GM12875 (cell line): ENCODE measurements at regions not wholly inside any gene's neighbourhood (a gene's known extent, or its start where the extent isn't known, plus 50 kb on each side); places are given as distances from the start of the nearest gene placed in this dataset.

Experiments
- H3K4me3 ChIP-seq: one replicate; pipeline ENCODE4 v1.5.1; 2011; ENCODE audit warnings: low read depth, low read length, control low read depth
- TF ChIP-seq, protein P1 (sequence below): IDR thresholded peaks from 2 replicates; pipeline ENCODE4 v1.5.1; 2011; ENCODE audit warnings: low read depth, mild to moderate bottlenecking, control low read depth, inconsistent platforms, low read length, moderate library complexity, borderline replicate concordance; ENCODE audit not compliant: insufficient read depth

DNA sequence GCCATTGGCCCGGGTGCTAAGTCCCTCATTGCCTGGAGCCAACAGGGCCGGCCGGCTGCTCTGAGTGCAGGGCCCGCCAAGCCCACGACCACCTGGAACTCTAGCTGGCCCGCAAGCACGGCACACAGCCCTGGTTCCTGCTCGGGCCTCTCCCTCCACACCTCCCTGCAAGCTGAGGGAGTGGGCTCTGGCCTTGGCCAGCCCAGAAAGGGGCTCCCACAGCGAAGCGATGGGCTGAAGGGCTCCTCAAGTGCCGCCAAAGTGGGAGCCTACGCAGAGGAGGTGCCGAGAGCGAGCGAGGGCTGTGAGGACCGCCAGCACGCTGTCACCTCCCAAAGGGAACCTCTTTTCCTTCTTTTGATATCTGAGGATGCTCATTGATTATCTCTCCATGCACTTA is 283.4 kb downstream of the PRDM2 start:
- no peak overlapping the region for H3K4me3 ChIP-seq
- TF ChIP-seq, protein P1, sequence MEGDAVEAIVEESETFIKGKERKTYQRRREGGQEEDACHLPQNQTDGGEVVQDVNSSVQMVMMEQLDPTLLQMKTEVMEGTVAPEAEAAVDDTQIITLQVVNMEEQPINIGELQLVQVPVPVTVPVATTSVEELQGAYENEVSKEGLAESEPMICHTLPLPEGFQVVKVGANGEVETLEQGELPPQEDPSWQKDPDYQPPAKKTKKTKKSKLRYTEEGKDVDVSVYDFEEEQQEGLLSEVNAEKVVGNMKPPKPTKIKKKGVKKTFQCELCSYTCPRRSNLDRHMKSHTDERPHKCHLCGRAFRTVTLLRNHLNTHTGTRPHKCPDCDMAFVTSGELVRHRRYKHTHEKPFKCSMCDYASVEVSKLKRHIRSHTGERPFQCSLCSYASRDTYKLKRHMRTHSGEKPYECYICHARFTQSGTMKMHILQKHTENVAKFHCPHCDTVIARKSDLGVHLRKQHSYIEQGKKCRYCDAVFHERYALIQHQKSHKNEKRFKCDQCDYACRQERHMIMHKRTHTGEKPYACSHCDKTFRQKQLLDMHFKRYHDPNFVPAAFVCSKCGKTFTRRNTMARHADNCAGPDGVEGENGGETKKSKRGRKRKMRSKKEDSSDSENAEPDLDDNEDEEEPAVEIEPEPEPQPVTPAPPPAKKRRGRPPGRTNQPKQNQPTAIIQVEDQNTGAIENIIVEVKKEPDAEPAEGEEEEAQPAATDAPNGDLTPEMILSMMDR, result no peak

DNA sequence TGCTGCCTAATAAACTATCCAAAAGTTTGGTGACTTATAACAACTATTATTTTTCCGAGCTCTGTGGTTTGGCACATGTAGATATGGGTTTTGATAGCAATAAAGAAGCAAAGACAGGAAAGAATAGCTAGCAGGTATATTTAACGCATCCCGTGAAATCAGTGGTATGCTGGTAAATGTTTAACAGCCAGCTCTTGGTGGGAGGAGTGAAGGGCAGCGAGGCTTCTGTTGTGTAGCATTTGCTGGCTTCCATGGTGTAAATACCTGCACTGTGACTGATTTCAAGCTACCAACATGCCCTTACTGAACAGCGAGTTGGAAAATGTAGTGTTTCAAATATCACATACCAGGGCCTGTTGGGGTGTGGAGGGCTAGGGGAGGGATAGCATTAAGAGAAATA is 291.0 kb downstream of the PRDM2 start:
- TF ChIP-seq, protein P1, result no peak
- no peak overlapping the region for H3K4me3 ChIP-seq

DNA sequence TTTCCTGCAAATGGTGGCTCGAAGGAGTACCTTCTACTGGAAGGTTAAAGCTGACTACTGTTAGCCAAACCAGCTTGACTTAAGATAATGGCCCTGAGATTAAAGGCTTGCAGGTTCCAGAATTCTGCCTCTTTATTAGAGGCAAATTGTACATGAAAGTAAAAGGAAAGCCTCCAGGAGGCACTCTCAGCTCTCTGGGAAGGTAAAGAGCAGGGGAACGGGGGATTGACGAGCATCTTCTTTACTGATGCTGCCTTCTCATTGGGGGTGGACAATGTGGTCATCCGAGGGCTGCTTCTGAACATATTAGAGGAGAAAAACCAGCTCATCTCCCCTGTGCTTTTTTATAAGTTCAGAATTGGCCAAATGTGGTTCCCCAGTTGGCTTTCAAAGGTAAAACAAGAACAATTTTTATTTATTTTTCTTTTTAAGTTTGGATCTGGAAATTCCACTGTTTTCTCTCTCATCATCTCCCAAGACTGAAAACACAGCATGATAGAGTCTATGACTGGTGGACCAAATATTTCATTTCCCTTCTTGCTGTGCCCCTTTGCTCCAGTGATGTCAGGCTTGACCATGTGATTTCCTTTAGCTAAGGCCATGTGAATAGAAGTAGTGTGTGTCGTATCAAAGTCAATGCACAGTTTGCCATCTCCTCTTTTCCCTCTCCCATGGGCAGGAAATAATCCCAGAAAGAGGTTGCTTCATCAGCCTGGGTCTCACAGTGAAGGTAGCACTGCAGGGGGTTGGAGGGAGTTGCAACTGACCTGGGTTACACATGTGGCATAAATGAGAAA is 292.7 kb downstream of the PRDM2 start:
- H3K4me3 ChIP-seq, result no peak overlapping the region
- TF ChIP-seq, protein P1, result no peak

DNA sequence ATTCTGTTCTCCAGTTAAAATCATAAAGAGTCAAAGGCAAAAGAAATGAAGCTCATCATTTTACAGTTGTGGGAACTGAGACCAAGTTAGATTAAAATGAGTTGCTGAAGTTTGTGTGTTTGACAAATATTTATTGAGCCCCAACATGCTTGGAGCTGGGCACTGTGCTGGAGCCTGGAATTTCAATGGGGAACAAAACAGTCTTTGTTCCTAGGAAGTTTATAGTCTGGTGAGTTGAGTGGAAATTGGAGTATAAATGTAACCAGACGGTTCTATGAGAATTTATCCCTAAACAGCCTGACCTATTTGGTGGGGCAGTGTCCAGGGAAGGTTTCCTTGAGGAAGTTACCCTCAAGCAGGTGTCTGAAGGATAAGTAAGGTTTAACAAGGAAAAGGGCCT is 294.4 kb downstream of the PRDM2 start:
- TF ChIP-seq, protein P1, result no peak
- H3K4me3 ChIP-seq, result no peak overlapping the region

DNA sequence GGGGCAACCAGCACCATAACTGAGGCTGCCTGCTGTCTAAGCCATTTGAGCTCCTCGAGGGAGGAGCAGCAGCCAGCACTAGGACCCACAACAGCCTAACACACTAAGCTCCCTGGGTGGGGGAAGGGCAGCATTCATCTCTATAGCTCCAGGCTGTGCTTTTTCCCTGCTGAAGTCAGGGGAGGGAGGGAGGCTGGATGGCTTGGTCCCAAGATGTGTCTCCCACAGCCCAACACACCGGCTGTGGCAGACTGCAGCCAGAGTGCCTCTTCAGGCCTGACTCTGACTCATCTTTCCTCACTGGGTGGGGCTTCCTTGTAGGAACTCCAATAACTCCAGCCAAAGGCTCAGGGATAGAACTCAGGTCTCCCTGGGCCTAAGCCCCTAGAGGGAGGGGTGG is 296.3 kb downstream of the PRDM2 start:
- TF ChIP-seq, protein P1, result no peak
- H3K4me3 ChIP-seq, result no peak overlapping the region

DNA sequence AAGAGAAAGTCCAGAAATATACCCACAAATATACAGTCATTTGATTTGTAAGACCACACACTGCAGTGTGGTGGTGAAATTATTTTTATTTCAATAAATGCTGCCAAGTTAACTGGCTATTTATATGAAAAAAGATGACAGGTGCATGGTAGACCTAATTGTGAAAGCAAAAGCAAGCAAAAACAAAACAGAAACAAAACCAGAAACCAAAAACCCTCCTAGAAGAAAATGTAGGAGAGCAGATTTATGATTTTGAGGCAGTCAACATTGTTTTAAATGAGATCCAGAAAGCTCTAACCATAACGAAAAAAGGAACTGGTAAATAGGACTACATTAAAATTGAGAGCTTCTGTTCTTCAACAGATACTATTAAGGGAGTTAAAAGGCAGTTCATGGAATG is 303.6 kb downstream of the PRDM2 start:
- TF ChIP-seq, protein P1, result no peak
- no peak overlapping the region for H3K4me3 ChIP-seq

DNA sequence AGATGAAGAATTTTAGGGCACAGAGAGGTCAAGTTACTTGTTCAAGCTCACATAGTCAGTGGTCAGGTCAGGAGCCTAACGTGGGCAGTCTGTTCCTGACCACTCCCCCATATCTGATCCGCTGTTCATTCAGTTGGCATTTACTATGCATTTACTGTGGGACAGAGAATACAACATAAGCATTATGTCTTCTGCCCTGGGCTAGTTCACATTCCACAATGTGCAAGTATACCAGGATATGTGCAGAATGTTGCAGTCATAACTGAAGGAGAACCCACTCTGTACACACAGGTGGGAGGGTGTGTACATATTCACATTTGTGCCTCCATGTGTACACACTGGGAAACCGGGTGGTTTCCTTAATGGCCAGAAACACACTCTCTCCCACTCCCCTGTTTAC is 309.6 kb downstream of the PRDM2 start:
- H3K4me3 ChIP-seq, result no peak overlapping the region

More for the DNA sequence above, 309.6 kb downstream of the PRDM2 start:
- TF ChIP-seq, protein P1, result no peak
